MCF 10A (cell line): ENCODE measurements at regions not wholly inside any gene's neighbourhood (a gene's known extent, or its start where the extent isn't known, plus 50 kb on each side); places are given as distances from the start of the nearest gene placed in this dataset.

ENCODE experiments used
- BruUV-seq: library from RNA; stranded (reverse); fragments of 400-500 nt; replicated peaks from 2 replicates; lab custom pipeline; 2021; lab: Mats Ljungman, UMichigan
- CTCF ChIA-PET: fragments of 300-600 bp; sonication (Branson Sonifier 250); formaldehyde crosslinking; extraction: SDS; loops from one replicate; lab custom pipeline; 2021; ENCODE audit warnings: antibody characterized with exemption, inconsistent platforms; lab: Yijun Ruan, JAX
- POLR2A ChIA-PET: fragments of 300-600, 350-650 bp; sonication (Branson Sonifier 250); formaldehyde crosslinking; extraction: SDS; loops from one replicate; lab custom pipeline; 2020; ENCODE audit warnings: antibody characterized with exemption, inconsistent platforms; lab: Yijun Ruan, JAX
- DNase-seq: peaks from one replicate; pipeline ENCODE4 v3.0.0-alpha.2; 2018; ENCODE audit not compliant: unreplicated experiment
- H3K27ac Mint-ChIP-seq: one replicate; pipeline ENCODE4 v1.8.0; 2022; ENCODE audit warnings: mild to moderate bottlenecking, low read depth, mixed read lengths; ENCODE audit not compliant: unreplicated experiment
- H3K27me3 Mint-ChIP-seq: one replicate; pipeline ENCODE4 v1.8.0; 2022; ENCODE audit warnings: mixed read lengths; ENCODE audit not compliant: insufficient read depth, unreplicated experiment
- H3K36me3 Mint-ChIP-seq: one replicate; pipeline ENCODE4 v1.8.0; 2022; ENCODE audit warnings: mild to moderate bottlenecking, moderate library complexity, mixed read lengths; ENCODE audit not compliant: insufficient read depth, unreplicated experiment
- H3K4me1 Mint-ChIP-seq: one replicate; pipeline ENCODE4 v1.8.0; 2022; ENCODE audit warnings: mixed read lengths; ENCODE audit not compliant: insufficient read depth, unreplicated experiment
- H3K4me3 Mint-ChIP-seq: one replicate; pipeline ENCODE4 v1.8.0; 2022; ENCODE audit warnings: mild to moderate bottlenecking, moderate library complexity, mixed read lengths; ENCODE audit not compliant: unreplicated experiment
- H3K9me3 Mint-ChIP-seq: one replicate; pipeline ENCODE4 v1.8.0; 2022; ENCODE audit warnings: mixed read lengths; ENCODE audit not compliant: unreplicated experiment
- CTCF ChIP-seq: fragments of 200-600 bp; IDR thresholded peaks from one replicate; pipeline ENCODE4 v1.8.0; 2022; ENCODE audit warnings: antibody characterized with exemption, mild to moderate bottlenecking; ENCODE audit not compliant: unreplicated experiment
- intact Hi-C: fragments of 100-400 bp; cut with micrococcal nuclease; formaldehyde crosslinking; loops from 2 replicates; pipeline ENCODE4 v1.14.1; 2022

- no peak overlapping the region for H3K27ac Mint-ChIP-seq
- H3K36me3 Mint-ChIP-seq, result peaks cover 2% of the 10 kb centered on the region
- BruUV-seq, result no TSS peak
- H3K9me3 Mint-ChIP-seq, result no peaks in the 10 kb centered on the region
- CTCF ChIA-PET, result no interaction called here
- POLR2A ChIA-PET, result no interaction called here
- H3K27me3 Mint-ChIP-seq, result no peaks in the 10 kb centered on the region
- intact Hi-C loops, result no loop called here
- DNase-seq, result no peak
- peaks cover 6% of the 10 kb centered on the region for H3K4me1 Mint-ChIP-seq
- H3K4me3 Mint-ChIP-seq, result no peak overlapping the region
- no peak for TF ChIP-seq CTCF
Observed at GRCh38 chr12:27396216-27396815, 50.2 kb upstream of the SMCO2 start.
